HG02970 (cell line): ENCODE measurements at regions not wholly inside any gene's neighbourhood (a gene's known extent, or its start where the extent isn't known, plus 50 kb on each side); places are given as distances from the start of the nearest gene placed in this dataset.

ENCODE experiments used
- ATAC-seq: cut with Tn5 transposase; IDR thresholded peaks from one replicate; pipeline ENCODE4 v1.9.1; 2021; ENCODE audit warnings: mild to moderate bottlenecking, moderate library complexity, moderate number of reproducible peaks; ENCODE audit not compliant: unreplicated experiment, low FRiP score

DNA sequence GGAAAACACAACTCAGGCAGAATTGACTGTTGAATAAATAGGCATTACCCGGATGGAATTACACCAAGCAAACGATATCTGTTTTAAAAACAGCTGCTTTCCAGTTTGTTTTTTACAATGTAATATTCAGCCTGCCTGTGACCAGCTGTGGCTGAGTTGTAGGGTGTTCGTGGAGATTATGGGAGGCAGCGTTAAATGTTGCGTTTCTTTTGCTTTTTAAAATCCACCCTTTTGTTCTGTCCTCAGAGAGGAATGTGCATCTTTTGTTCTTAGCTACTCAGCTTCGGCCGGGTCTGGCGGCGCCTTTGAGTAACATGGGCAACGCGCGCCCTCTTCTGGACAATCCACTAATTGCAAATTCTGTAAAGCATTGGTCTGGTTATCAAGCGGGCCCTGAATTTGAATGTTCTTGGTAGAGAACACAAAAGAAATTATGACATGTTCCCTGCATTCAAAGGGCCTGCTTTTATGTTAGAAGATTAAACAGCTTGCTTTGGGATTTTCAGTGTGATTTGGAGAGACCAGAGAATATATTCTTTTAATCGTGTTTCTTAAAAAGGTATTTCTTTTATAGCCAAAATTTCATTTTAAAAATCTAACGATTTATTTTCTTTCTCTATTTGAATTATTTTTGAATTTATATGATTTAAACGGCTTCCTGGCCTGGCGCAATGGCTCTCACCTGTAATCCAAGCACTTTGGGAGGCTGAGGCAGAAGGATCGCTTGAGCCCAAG, 76.3 kb upstream of the TRIM2 start:
- ATAC-seq, result no peak

DNA sequence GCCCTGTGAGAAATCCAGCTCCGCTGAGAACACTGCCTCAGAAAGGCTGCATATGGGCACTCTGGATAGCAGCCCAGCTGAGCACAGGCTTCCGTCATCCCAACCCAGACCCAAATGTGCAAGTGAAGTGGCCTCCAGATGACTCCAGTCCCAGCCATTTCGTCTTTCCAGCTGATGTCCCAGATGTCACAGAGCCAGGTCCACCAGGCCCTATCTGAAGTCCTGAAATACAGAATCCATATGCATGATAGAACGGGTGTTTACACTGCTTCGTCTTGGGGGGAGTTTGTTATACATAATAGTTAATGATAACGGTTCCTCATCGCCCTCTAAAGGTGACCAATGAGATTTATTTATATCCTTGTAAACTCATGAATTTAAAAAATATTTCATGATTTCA, 72.6 kb upstream of the TRIM2 start:
- ATAC-seq, result no peak

DNA sequence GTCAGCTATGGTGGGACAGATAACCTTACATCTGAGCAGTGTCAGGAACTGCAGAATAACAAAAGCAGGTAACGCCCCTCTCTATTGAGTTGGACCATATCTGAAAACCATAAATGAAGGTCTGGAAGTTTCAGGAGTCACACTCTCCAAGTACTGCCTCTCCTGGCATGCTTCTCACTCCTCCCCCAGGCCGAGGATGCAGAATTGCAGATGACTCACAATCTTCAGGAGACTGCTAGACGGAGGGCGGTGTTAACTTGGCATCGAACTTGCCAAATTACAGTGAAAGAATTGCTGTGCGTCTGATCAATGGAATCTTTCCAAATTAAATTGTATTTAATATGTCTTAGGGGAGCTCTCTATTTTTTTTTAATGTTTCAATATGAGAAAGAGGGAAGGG, 67.1 kb upstream of the TRIM2 start:
- ATAC-seq, result no peak

DNA sequence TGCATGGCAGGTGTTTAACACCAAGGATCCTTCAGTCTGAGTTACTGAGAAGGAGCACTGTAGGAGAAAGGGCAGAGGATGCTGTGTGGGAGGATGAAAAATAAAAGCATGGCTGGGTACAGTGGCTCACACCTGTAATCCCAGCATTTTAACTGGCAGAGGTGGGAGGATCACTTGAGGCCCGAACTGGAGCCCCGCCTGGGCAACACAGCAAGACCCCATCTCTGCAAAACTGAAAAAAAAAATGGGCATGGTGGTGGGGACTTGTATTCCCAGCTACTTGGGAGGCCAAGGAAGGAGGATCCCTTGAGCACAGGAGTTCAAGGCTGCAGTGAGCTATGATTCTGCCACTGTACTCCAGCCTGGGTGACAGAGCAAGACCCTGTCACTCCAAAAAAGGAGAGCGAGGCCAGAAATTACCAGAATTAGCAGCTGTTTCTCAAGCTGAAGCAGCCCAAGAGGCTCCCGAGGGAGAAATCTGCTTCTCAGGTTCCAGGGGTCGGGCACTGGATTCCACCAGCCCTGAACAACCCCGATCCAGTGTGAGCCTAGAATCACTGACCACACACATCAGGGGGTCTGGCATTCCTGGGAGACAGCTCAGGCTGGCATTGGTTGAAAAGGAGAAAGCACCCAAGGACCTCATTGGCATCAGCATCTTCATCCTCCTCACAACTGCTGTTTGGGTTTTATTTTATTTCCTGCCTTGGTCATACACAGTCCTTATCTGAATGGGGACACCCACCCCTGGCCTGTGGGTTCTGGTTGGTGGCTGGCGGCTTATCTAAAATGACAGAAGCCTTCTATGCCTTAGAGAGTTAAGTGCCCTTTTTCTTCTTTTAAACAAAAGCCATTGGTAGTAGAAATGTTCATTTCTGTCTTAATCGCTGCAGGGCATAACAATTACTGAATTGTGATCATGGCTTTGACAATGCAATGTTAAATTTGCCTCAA, 66.3 kb upstream of the TRIM2 start:
- no peak for ATAC-seq

DNA sequence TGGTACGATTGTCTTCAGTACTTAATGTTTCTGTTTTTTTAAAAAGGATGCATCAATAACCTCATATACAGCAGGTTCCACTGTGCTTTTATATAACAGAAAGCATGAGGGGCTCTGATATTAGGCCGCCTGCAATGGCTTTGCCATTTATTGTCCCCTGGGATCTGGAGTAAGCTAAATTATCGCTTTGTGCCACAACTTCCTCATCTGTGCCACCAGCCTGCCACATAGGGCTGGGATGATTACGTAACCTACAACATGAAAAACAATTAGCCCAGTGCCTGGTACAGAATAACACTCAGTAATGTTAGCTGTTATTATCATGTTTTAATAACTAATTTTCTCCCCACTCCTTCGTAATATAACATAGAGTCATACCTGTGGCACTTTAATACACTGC, 65.5 kb upstream of the TRIM2 start:
- no peak for ATAC-seq

DNA sequence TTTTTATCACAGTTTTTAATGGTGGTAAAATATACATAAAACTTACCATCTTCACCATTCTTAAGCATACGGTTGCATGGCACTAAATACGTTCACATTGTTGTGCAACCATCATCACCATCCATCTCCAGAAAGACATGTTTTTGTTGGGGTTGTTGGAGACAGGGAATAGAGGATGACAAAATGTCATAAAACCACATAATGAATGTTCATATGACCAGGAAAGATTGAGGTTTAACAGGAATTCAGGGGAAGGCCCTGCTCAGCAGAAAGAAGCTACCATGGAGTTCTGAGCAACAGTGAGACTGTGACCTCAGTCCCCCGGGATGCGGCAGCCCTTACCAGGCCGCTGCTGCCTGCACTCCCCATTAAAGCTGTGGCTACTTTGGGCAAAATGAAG, 63.9 kb upstream of the TRIM2 start:
- no peak for ATAC-seq

DNA sequence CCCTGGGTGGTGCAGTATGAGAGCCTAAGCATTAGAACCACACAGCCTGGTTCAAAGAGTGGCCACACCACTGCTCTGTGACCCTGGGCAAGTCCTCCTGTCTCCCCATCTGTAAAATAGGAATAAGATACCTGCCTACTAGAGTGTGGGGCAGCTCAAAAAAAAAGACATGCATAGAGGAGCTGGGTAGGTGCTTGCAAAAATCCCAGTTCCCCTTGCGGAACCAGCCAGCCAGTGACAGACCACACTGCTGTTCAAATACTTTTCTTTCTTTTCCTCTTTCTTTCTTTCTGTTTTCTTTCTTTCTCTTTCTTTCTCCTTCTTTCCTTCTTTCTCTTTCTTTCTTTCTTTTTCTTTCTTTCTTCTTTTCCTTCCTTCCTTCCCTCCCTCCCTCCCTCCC, 63.0 kb upstream of the TRIM2 start:
- ATAC-seq, result no peak

DNA sequence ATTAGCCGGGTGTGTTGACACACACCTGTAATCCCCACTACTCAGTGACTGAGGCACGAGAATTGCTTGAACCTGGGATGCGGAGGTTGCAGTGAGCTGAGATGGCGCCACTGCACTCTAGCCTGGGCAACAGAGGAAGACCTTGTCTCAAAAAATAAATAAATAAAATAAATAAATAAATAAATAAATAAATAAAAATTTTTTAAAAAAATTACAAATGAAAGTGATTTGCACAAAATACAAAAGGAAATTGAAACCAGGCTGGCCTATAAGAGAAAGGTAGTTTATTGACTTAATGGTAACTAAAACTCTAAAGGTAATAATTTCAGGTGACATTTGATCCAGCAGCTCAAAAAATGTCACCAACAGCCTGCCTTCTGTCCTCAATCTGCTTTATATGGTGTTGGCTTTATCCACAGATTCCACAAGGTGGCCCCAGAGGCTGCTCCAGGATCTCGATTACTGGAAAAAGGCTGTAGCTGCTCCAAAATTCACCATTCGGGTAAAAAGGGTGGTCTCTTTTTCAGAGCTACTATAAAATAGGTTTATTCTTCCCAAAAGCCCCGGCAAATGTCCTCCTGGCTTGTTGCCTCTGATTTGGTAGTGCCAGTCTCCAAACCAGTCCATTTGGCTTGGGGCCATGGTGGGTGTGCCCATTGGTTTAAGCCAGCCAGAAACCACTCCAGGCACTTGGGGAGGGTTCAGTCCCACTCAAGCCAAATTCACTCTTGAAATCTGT, 61.4 kb upstream of the TRIM2 start:
- ATAC-seq, result no peak

DNA sequence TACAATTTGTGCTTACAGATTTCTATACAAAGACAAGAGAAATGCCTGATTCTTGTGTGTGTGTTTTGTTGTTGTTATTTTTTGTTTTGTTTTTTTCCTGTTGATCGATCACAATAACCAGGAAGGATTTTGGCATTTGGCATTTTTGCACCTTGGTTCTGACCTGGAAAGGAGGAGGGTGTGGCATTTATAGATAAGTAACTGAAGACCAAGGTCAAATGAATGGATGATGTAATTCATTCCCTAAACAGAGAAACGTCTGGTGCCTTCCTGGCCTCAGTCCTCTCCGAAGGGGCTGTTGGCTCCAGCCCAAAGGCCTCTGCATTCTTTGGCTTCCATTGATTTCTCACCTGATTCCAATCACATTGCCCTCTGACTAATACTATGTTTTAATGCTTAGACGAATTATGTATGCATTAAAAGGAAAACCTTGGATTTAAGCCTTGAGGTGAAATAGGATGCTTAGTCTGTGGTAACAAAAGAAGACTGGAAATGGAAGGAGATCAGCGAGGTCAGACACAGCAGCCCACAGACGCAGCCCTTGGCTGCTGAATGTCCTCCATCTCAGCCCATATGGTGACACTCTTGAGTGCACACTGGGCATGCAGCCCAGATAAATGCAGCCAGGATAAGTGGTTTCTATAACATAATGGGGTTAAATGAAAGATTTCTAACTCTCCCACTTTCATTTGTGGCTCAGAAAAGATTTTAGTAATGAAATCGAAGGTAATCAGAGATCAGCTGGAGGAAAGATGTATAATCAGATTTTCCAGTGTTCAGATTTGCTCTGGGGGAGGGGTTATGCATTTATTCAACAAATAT, 60.5 kb upstream of the TRIM2 start:
- no peak for ATAC-seq

DNA sequence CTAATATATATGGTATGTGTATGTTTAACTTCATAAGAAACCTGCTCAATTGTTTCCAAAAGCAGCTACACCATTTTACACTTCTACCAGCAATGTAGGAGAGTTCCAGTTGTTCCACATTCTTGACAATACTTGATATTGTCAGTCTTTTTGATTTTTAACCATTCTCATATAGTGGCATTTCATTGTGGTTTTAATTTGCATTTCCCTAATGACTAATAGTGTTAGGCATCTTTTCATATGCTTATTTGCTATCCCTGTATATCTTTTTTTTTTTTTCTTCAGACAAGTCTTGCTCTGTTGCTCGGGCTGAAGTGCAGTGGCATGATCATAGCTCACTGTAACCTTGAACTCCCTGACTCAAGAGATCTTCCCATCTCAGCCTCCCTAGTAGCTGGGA, 58.2 kb upstream of the TRIM2 start:
- no peak for ATAC-seq

DNA sequence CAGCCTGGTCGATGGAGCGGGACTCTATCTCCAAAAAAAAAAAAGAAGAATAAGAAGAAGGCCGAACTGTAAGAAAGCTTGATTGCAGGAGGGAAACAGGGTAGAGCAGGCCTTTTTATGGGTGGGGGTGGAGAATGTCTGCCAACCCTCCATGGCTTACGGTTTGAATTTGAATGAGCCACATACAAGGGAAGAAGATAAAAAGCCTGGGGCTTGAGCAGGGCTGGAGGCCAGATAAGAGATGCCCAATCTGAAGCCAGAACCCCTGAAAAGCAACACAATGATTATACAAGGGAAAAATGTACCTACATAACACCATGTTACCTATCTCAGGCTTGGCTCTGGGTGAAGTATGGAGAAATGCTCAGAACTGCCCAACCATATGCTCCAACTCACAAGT, 57.3 kb upstream of the TRIM2 start:
- ATAC-seq, result no peak

DNA sequence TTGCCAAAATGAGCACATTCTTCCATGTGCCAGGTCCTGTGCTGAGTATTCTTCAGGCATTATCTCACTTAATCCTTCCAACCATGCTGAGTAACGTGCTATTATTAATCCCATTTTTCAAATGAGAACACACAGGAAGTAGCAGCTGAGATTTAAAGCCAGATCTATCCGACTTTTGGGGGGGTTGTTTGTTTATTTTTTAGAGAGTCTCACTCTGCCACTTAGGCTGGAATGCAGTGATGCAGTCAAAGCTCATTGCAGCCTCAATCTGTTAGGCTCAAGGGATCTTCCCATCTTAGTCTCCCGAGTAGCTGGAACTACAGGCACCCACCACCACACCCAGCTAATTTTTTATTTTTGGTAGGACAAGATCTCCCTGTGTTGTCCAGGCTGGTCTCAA, 55.5 kb upstream of the TRIM2 start:
- no peak for ATAC-seq

DNA sequence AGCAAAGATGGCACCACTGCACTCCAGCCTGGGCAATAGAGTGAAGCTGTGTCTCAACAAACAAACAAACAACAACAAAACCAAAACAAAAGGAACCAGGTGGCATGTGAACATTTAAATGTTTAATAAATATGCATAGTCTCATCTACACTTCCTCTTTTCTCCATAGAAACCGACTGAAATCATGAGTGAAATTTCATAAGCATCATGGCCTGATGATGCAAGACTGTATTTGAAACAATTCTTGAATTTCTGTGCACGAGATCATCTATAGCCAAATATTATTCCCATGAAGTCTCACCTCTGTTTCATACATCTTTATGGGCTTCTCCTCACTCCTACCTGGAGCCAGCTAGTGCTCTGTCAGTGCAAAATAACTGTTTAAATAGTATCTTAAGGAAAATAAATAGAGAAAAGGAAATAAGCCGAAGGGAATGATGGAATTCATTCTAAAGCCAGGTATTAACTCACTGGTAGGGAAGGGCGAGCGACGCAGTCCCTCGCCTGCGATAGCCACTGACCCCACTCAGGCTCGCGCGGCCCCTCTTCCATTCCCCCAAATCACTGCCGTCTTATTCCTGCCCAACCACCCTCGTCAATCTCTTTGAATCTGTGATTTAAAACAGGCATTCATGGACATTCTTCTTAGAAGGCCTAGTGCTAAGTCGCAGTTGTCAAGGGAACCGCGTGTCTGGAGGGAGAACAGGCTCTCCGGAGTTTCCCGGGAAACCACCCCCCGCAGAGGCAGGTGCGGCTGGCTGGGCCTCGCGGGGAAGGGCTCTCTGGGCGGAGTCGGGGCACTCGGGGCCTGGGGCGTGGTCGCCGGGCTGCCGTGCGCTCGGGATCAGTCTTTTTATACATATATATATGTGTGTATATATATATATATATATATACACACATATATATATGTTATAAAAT, 52.4 kb upstream of the TRIM2 start:
- ATAC-seq, result no peak

DNA sequence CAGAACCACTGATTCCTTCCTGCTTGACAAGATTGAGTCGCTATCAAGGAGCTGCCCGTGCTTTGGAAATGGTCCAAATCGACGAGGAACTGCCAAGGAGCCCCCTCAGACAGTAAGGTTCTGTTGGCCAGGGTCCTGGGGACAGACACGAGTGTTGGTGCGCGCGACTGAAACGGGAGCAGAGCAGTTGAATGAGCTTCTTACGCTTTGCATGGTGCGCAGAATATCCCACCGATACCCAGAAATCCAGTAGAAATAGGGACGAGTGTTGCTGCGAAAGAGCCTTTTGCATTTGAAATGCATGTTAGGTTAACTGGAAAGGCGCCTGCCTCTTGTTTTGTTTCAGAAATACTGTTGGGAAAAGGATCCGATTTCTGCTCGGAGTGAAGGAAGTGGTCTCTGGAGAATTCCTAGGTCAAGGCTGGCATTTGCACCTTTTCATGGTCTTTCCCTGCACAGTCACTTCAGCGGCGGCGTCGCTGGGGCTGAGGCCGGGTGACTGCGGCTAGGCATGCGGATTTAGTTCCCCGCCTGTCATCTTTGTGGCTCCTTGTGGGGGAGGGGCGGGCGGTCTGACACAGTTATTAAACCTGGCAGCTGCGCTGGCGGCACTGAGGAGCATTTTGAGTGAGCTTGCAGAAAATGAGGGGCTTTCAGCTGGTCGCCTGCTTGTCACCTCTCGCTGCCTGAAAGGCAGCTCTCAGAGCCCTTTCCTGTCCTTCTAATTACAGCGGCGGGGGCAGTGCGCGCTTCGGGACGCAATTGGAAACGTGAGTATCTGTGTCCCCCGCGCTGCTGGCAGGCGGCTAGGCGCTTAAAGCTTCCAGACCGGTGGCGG, 51.5 kb upstream of the TRIM2 start:
- no peak for ATAC-seq

DNA sequence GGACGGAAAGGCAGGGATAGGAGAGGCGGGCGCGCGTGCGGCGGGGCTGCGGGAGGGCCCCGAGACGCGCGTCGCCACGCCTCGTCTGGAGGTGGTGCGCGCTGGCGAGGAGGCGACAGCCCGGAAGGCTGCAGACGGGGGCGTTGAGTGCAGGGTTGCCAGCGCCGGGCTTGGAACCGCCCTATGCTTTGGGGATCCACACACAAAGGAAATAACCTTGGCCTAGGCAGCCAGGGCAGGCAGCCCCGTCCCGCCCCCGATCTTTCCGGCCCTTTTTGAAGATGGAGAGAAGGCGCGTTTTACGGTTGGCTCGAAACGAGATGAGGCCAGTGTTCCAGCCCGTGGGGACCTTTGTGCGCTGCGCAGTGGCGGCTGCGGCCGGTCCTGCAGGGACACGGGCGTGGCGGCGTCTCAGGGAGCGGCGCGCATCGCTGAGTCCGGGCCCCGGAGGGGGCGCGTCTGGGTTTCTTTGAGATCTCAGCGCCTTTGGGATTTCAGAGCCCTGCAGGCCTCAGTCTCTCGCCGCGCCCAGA, 50.8 kb upstream of the TRIM2 start:
- no peak for ATAC-seq

DNA sequence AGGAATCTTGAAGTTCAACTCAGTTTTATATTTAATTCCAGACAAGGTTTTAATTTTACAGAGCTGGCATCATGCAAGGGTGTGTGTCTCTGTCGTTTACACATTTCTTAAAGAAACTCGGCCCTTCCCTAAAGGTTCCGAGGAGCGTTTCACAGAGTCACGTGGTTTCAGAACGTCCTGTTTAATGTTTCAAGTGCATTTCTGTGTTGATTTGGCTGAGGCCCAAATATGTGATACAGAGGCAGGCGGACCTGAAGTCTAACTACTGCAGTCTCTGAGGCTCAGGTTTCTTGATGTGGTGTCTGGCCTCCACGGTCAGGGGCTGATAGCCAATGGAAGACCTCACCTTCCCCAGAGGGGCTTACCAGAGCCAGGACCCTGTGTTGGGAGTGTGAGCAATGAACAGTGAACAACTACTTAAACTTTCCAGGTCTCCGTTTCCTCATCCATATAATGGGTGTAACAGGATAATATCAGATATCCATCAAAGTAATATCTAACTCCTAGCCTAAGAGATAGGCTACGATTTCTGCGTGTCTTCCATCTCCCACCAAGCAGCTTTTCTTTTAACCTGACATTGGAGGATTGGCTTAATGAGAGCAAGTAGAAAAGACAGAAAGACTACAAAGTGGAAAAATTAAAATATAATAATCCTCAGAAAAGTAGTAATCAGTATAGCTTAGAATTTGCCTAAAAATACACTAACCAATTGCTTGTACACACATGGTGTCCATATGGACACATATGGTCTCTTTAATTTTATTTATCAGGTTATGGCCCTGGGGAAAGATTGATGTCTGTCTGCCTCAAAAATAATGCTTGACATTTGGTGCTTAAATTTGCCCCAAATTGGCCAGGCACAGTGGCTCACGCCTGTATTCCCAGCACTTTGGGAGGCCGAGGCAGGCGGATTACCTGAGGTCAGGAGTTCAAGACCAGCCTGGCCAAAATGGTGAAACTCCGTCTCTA, 50.0 kb upstream of the TRIM2 start:
- no peak for ATAC-seq
